ENCODE measurements at regions not wholly inside any gene's neighbourhood (a gene's known extent, or its start where the extent isn't known, plus 50 kb on each side); places are given as distances from the start of the nearest gene placed in this dataset.
A peak's percentile ranks its signal among the peaks of the same experiment; 100 is the strongest.

- TF ChIP-seq ZBTB34 (CRISPR knock-in tag; IDR thresholded peaks at IDR 0.05) (peak; percentile 96), ZGPAT (CRISPR knock-in tag; IDR thresholded peaks at IDR 0.05) (peak; percentile 100), PRMT3 (CRISPR knock-in tag; IDR thresholded peaks at IDR 0.05; ENCODE audit: borderline replicate concordance, low read depth) (no peak; the same call in 1 of the 2 replicates), ZNF703 (CRISPR knock-in tag; IDR thresholded peaks at IDR 0.05; ENCODE audit: borderline replicate concordance) (peak; percentile 94), LCORL (IDR thresholded peaks at IDR 0.05) (no peak), LCORL (CRISPR knock-in tag; IDR thresholded peaks at IDR 0.05) (peak; percentile 91), HNF4A (CRISPR knock-in tag; IDR thresholded peaks at IDR 0.05) (peak; percentile 93), RFXAP (CRISPR knock-in tag; IDR thresholded peaks at IDR 0.05; ENCODE audit: borderline replicate concordance) (peak; percentile 90), ZSCAN22 (CRISPR knock-in tag; IDR thresholded peaks at IDR 0.05) (peak; percentile 59; the same call in 1 of the 2 replicates), ZBED4 (CRISPR knock-in tag; IDR thresholded peaks at IDR 0.05; ENCODE audit: borderline replicate concordance) (peak; percentile 80; the same call in 1 of the 2 replicates), MIER2 (CRISPR knock-in tag; IDR thresholded peaks at IDR 0.05) (peak; percentile 82), PAWR (CRISPR knock-in tag; IDR thresholded peaks at IDR 0.05; ENCODE audit: borderline replicate concordance) (no peak), YEATS4 (CRISPR knock-in tag; IDR thresholded peaks at IDR 0.05; ENCODE audit: borderline replicate concordance) (peak; percentile 77; the same call in 1 of the 2 replicates), ZNF512B (CRISPR knock-in tag; IDR thresholded peaks at IDR 0.05; ENCODE audit: borderline replicate concordance) (no peak), MEF2D (CRISPR knock-in tag; IDR thresholded peaks at IDR 0.05) (peak; percentile 90; the same call in 1 of the 2 replicates), KLF12 (CRISPR knock-in tag; IDR thresholded peaks at IDR 0.05; ENCODE audit: borderline replicate concordance) (peak; percentile 58; the same call in 1 of the 2 replicates), NR2C2 (CRISPR knock-in tag; IDR thresholded peaks at IDR 0.05; ENCODE audit: borderline replicate concordance) (peak; percentile 88; the same call in 1 of the 2 replicates)
Observed at GRCh38 chr1:234975122-234975940, 153.3 kb downstream of the TOMM20 start (continued).
